NCI-H1436 treated with DMSO at 0.1 percent for 48 hours (cell line): ENCODE measurements at regions not wholly inside any gene's neighbourhood (a gene's known extent, or its start where the extent isn't known, plus 50 kb on each side); places are given as distances from the start of the nearest gene placed in this dataset.

ENCODE experiments used
- DNase-seq: peaks from one replicate; lab custom pipeline; 2025; lab: John Stamatoyannopoulos, UW

DNA sequence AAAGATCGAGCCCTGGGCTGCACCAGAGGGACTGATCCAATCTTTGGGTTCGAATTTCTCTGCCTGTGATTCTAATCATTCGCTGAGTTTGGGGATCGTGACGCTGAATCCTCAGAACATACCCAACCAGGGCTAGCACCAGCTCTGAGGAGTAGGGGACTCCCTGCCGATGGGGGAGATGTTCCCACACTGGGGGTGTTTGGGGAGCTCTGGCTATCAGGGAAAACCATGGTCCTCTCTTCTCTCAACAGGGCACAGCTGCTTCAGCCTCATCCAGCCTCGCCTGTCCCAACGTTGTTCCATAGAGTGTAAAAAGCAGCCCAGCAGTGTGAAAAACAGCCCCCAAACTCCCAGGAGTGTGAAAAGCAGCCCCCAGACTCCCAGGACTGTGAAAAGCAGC, 136.6 kb downstream of the ANKRD60 start:
- DNase-seq: no peak

DNA sequence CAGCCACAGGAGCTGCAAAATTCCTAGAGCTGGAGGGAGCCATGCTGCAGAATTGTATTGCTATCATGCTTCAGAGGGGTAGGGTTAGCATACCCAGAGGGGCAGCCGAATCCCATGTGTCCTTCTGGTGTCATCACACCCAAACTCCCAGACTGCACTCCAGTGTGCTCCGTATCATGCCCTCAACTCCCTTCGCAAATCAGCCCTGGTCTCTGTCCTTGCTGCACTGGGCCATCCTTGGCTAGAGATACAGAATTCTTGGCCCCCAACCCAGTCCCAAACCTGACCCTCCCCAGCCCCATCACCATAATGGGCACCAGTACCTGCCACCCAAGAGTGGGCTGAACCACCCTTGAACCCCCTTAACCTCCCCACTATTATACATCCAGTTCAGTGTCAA, 138.3 kb downstream of the ANKRD60 start:
- DNase-seq: no peak

DNA sequence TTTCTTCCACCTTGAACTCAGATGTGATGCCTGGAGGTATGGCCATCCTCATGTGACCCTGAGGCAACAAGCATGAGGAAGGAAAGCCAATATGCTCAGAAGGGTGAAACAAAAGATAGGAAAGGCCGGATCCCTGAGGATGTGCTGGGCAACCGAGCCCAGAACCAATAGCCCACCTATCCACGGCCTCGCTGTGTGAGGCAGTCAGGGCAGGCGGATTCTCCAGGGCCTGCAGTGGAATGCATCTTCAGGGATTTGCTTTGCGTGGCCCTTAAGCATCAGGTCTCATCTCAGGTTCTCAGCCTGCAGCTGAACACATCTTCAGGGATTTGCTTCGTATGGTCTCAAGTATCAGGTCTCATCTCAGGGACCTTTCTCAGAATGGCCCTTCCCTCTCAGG, 139.8 kb downstream of the ANKRD60 start:
- no peak for DNase-seq

DNA sequence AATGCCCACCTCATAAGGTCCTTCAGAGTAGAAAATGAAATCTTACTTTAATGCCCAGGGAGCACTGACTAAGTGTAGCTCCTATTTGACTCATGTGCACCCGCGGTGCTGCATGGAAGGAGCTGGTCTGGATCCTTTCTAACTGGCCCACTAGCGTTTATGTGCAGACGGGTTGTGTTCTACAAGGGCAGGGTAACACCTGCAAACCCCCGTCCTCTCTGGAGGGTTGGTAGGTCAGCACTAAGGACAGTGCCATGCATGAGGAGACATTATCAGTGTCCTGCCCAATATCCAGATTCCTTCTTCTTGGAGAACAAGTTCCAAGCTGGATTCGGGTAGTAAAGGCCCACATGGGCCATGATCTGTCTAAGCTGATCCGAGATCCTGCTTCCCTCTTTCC, 140.3 kb downstream of the ANKRD60 start:
- DNase-seq: no peak

DNA sequence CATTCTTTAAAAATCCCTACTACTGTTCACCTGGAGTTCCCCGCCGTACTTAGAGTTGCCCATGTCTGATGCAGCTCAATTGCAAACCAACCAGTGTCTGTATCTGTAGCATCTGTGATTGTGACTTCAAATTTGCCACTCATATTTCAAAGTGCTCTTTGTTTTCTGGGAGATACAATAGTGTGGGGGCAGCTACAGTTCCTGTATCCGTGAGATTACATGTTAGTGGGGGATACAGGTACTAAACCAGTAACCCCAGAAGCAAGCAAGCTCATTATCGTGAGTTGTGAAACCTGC, 140.9 kb downstream of the ANKRD60 start:
- no peak for DNase-seq

DNA sequence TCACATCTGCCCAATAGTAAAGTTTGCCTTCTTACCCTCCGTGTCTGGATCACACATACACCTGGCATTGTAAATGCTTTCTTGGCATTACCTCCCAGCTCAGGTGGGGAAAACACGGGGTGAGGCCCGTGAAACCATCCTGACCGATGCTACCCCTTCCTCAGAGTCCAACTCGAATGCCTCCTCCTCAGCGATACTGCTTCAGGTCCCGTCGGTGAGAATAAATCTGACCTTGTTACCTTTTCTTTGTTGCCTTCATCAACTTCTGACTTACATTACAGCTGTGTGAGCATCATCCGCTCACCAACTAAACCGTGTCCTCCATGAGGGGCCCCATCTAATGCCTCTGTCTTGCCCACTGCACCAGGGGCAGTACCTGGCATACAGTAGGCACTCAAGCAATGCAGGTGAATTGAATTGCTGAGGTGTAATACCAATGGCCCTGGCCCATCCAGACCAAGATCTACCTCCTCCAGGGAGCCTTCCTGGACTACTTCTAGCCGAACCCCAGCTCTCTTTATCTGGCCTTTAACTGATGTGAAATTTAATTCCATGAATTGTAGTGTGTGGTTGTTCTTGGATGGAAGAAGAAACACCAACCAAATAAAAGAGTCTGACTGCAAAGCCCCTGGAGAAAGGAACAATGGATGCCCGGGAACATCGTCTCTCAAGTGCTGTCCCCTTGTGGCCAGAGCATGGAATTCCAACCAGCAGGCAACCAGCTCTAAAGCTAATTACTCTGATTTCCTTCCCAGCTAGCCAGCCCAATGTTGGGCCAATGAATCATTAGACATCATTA, 141.5 kb downstream of the ANKRD60 start:
- DNase-seq: no peak

DNA sequence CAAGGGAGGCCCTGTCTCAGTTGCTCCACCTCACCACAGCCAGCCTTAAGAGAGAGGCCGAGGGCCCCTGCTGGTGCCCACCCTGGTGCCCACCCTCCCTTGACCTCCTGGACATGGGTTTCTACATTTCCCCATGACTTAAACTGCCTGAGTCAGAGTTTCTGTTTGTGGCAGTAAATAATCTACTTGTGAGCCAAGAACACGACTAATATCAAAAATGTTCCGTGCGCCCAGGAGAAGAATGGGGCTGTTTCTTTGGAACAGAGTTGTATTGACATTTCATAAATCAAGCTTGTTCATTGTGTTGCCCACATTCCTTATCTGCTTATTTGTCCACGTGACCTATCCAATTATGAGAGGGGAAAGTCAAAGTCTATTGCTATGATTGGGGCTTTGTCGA, 143.5 kb downstream of the ANKRD60 start:
- DNase-seq: no peak

DNA sequence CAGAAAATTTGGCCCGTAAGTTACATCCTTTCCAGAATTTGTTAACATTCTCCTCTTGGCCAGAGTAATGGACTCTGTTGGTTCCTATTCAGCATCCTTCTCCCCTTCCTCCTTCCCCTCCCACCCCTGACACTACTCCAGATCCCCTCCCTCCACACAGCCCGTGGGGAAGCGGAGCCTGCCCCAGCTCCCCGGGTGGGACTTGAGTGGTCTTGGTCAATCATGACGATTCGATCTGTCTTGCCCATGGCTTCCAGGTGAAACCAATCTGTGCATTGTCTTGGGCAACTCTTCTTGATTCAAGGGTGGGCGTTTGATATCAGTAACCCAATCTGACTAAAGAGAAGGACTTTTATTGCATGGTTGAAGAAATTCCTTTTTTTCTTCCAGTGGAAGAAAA, 143.9 kb downstream of the ANKRD60 start:
- DNase-seq: no peak

DNA sequence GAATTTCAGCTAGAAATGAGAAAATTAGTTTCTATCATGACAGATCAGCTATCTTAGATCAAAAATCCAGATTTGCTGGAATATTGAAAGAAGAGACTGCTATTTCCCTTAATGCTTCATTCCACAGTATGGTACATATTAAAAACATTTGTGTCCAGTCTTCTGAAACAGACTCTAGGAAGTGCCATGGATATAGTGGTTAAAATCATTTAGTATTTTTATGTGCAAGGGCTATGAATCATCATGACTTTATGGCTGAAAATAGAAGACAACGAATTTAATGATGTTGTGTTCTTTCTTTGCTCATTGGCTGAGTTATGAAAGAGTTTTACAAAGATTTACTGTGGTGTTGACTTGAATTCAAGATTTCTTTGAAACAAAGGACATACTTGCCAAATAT, 146.6 kb downstream of the ANKRD60 start:
- no peak for DNase-seq

DNA sequence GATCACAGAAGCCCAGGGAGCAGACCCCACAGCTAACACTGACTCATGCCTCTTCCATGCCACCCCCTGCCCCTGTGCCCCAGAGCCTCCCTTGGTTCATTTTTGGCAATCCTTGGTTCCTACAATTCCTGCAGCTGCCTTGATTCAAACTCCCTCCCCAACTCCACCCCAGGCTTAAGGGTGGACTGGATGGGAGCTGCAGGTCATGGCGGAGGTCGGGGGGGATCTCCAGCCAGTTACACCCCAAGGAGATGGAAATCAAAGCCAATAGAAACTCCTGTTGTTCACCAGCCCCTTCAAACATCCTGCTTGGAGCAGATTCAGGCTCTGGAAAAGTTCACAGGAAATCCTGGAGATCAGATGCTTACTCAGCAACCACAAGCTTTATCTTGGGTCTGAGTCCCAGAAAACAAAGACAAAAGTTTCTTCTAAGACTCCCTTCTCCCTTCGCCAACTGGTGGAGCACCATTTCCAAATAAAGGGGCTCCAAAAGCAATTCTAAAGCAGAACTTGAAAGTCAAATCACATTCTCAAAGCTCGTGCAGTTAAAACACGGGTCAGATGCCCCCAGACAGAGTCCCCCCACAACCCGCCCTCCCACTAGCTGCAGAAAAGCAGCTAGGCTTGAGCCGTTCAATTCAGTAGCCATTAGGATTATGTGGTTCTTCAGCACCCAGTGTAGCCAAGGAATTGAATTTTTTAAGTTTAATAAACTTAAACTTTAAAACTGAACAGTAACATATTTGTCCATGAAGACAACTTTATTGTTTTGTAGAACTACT, 149.5 kb downstream of the ANKRD60 start:
- DNase-seq: no peak

DNA sequence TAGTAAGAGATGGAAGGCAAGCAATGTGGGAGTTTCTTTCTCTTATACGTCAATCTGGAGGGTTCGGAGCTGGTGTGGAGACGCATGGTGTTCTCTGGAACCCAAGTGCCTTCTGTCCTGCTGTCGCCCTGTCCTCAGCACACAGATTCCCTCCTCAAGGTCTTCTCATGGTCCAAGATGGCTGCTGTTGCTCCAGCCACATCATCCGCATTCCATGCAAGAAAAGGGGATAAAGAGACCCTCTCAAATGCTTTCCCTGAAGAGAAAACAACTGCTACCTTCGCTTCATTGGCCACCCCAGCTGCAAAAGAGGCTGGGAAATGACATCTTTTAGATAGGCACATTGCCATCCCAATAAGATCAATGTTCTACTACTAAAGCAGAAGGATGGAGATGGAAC, 151.2 kb downstream of the ANKRD60 start:
- no peak for DNase-seq

DNA sequence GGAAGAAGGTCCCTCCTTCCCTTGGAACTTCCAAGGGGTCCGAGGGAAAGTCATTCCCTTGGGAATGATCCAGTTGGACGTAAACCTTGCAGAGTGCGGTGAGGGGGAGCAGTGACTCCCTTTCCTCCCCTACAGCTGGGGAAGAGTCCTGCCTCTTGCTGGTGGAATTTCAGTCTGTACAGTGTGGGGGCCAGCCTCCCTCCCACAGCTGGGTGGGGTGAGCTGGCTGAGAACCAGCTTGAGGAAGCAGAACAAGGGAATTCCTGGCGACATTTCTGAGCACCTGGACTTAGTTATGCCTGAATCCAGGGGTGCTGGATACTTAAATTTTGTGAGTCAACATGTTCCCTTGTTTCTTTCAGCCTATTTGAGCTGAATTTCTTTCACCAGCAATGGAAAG, 152.0 kb downstream of the ANKRD60 start:
- no peak for DNase-seq

DNA sequence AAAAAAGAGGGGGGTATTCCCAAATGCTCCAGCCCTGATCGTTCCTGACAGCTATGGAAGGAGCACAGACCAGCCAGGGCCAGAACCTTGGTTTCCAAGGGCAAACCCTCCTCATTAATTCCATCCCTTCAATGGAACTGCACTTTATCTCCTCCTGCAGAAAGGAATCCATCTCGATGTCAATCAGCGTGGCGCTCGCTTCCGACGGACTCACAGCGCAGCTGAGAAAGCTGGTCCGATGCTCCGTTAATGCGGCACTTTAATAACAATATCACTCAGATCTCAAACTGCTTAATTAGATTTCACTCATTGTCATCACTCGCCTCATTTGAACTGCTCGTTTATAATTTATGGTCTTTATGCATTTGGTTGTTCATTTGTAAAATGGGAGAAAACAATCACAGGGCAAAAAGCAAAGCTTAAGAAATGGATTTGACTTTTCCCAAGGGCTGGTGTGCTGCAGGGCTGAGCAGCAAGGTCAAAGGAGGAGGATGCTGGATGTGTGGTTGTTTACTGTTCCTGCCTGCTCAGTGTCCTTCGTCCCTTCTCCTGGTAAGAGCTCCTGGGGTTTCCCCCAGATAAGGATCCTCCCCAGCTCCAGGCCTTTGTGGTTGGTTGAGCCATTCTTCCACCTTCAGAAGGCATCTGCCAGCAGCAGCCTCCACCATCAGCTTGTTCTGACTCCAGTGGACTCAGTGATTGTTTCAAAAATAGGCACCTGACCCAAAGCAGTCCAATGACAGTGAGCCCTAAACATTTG, 152.7 kb downstream of the ANKRD60 start:
- DNase-seq: no peak

DNA sequence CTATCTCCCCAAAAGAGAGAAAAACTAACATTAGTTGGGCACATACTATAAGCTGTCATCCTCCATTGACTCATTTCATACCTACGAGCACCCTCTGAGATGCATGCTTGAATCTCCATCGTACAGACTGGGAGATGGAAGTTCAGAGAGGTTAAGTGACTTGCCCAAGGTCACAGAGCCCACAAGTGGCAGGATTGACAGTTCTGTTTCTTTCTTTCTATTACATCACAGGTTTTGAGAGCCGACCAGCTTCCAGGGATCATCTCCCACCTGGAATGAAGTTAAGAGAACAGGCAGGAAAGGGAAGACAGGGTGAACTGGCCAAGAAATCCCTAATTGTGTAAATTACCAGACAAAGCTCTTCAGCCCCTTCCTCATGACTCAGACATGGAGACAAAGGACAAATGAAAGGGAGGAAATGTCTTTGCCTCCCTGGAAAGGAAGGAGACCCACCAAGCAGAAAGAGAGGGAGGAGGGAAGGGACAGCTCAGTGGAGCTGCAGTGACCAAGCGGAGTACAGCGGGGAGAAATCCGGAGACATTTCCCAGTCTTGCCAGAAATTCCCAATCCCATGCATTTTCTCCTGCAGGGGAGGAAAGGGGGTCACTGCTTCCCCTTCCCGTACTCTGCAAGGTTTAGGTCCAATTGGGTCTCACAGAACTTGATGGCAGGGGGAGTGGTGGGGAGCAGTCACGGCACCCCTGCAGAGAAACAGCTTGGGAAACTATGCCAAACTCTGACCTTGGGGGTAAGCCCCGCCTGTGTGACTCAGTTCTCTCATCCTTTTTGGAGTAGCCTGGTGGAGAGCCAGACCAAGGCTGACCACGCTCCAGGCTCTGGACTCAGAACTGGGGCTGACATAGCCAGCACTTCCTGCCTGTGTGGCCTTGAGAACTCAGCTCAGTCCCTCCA, 154.3 kb downstream of the ANKRD60 start:
- no peak for DNase-seq

DNA sequence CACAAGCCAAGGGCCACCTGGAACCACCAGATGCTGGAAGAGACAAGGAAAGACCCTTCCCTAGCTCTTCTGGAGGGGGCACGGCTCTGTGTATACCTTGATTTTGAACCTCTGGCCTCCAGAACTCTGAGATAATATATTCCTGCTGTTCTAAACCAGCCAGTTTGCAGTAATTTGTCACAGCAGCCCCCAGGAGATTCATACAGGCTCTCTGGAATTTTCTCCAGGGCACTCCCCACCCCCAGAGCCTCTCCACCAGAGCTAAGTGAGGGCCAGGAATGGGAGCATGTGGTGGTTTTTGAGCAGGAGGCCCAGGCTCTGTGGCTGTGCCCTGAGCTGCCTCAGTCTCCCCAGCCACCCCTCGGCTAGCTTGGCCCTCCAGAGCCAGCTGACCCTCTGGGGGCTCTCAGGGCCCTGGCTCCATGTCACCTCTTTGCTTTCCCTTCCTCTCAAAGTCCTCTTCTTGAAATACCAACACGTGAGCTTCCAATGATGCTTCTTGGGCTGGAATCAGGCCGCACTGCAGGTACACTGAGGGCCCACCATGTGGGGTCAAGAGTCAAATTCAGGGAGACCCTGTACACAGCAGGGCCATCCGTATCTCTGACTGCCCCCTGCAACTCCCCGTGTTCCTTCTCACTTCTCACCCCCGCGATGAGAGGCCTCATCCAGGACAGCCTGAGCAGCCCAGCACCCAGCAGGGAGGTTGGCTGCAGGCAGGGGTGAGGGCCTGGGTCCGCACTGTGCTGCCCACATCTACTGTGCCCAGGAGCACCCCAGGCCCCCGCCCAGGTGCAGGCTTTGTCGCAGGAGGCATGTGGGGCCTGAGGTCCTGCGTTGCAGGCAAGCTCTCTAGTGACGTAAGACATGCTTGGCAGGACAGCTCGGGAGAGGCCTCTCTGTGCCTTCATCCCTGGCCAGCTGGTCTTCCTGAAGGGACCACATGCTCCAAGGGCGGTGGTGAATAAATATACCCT, 155.5 kb downstream of the ANKRD60 start:
- DNase-seq: no peak

DNA sequence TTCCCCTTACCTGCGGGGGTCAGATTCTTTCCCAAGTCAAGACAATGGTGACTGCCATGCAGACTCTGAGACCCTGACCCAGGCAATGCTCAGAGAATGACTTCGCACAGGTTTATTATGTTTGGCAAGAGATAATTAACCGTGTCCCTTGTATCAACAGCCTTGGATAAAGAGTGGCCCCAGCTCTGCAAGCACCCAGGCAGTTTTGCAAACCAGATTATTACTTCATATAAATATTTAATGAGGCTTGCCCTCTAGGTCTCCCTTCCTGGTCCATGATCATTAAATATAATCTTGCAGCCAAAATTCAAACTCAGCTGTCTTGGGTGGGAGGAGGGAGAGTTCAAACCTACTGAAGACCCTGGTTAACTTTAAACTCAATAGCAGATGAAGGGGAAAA, 156.5 kb downstream of the ANKRD60 start:
- DNase-seq: no peak

DNA sequence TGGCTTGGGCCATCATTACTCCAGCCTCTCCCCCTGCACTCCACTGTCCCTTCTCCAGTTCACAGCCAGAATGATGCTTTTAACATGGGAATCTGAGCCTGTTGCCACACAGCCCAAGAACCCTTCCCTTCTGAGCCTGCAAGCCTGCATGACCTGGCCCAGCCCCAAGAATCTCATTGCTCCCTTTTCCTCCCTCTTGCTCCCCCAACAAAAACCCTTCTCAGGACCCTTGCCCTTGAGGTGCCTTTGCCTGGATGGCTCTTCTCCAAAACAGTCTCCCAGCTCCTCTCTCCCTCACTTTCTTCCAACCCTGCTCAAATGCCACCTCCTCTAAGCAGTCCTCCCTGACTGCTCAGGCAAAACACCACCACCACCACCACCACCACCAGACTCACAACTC, 157.2 kb downstream of the ANKRD60 start:
- no peak for DNase-seq

DNA sequence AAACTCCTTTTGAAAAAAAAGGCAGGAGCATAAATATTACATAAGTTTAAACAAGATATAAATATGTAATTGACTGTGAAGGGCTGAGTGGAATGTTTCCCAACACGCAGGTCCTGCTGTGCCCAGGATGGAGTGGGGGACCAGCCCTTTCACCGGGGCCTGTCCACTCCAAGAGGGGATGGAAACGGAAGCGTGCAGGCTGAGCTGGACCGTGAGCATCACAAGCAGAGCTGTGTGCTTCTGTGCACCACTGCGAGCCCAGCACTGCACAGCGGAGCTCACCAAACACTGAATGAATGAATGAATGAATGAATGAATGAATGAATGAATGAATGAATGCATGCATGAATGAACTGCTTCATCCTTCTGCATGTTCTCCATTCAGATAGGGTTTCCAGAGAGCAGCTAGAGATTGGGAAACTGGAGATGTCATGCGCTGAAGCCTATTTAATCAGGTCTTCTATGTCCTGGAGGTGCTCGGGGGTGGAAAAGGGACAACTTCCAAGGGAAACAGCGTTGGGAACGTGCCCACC, 157.7 kb downstream of the ANKRD60 start:
- no peak for DNase-seq

DNA sequence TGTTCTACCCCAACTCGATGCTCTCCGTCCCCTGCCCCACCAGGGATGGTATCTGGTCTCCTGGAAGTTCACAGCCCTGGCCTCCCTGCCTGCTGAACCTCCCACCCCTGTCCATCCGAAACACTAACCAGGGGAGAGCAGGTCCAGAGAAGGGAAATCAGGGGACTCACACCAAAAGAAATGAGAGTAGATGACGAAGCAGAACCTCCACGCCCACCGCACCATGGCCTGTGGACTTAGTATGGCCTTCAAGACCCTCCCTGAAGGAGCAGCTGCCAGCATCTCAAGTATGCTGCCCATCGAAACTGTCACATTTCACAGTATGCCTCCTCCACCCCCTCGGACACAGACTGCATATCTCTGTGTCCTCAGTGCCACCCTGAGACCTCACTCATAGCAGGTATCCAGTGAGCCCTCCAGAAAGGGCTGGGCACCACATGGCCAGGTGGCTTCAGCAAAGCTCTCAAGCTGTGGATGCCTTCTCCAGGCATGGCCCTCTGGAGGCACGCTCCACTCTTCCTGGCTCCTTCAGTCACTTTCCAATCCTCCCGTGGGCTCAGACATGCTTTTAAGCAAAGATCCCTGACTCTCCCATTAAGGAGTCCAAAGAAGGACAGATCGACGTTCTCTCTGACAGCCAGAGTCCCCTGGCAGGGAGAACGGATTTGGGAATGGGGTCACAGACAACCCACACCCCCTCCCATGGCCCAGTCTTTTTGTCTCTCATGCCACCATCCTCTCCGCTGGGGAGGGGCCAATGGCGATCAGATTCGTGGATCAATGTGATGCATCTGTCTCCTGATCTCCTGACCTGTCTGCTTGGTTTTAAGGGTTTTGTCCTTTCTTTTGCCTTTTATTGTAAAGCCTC, 158.4 kb downstream of the ANKRD60 start:
- DNase-seq: no peak

DNA sequence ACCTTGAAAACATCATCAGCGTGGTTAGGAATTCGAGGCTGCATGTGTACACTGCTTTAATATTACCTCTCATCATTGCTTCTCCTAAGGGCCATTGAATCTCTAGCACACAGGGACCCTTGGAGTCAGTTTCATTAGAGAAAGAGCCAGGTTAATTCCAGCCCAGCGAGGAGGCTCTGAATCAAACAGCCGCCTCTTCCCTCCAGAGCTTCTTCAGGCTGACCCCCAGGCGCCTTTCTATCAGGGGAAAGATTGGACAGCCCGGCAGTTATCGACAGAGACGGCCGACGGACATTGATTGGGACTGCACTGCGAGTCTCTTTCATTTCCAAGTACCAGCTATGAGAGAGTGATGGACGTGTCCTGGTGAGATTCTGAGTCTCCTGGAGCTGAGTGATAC, 159.2 kb downstream of the ANKRD60 start:
- DNase-seq: no peak
